ENCODE measurements at regions not wholly inside any gene's neighbourhood (a gene's known extent, or its start where the extent isn't known, plus 50 kb on each side); places are given as distances from the start of the nearest gene placed in this dataset.

- no peak for DNase-seq (ENCODE audit: low spot score)
- Histone ChIP-seq H3K27ac (no peak overlapping the region), H3K4me3 (no peak overlapping the region), H3K27me3 (no peaks in the 10 kb centered on the region), H3K9me3 (no peaks in the 10 kb centered on the region), H3K4me1 (peaks cover 0 to 11% of the 10 kb centered on the region in 2 donors), H3K36me3 (no peaks in the 10 kb centered on the region)
- no peak for TF ChIP-seq CTCF (IDR thresholded peaks at IDR 0.05)
Observed at GRCh38 chr20:58569241-58570125, 54.3 kb upstream of the APCDD1L start.

GRCh38 chr20:58568483-58569240, 53.5 kb upstream of the APCDD1L start:
- H3K9me3 ChIP-seq, result no peaks in the 10 kb centered on the region
- no peak for DNase-seq (ENCODE audit: low spot score)
- H3K27me3 ChIP-seq, result no peaks in the 10 kb centered on the region
- H3K4me1 ChIP-seq, result peaks cover 0 to 11% of the 10 kb centered on the region in 2 donors
- H3K27ac ChIP-seq, result no peak overlapping the region
- H3K4me3 ChIP-seq, result no peak overlapping the region
- TF ChIP-seq CTCF (IDR thresholded peaks at IDR 0.05), result no peak
- no peaks in the 10 kb centered on the region for H3K36me3 ChIP-seq

GRCh38 chr20:58568126-58568482, 52.9 kb upstream of the APCDD1L start:
- no peaks in the 10 kb centered on the region for H3K36me3 ChIP-seq
- no peak overlapping the region for H3K27ac ChIP-seq
- H3K4me1 ChIP-seq, result peaks cover 0 to 11% of the 10 kb centered on the region in 2 donors
- no peak for DNase-seq (ENCODE audit: low spot score)
- TF ChIP-seq CTCF (IDR thresholded peaks at IDR 0.05), result no peak
- no peak overlapping the region for H3K4me3 ChIP-seq
- no peaks in the 10 kb centered on the region for H3K27me3 ChIP-seq
- no peaks in the 10 kb centered on the region for H3K9me3 ChIP-seq

- Histone ChIP-seq H3K4me3 (no peak overlapping the region), H3K9me3 (no peaks in the 10 kb centered on the region), H3K36me3 (no peaks in the 10 kb centered on the region), H3K4me1 (peaks cover 0 to 11% of the 10 kb centered on the region in 2 donors), H3K27me3 (no peaks in the 10 kb centered on the region), H3K27ac (no peak overlapping the region)
- no peak for TF ChIP-seq CTCF (IDR thresholded peaks at IDR 0.05)
- DNase-seq (ENCODE audit: low spot score), result no peak
Observed at GRCh38 chr20:58567437-58567836, 52.2 kb upstream of the APCDD1L start.

GRCh38 chr20:58566981-58567380, 51.8 kb upstream of the APCDD1L start:
- Histone ChIP-seq H3K36me3 (no peaks in the 10 kb centered on the region), H3K27me3 (no peaks in the 10 kb centered on the region), H3K4me3 (no peak overlapping the region), H3K27ac (no peak overlapping the region), H3K4me1 (peaks cover 0 to 11% of the 10 kb centered on the region in 2 donors), H3K9me3 (no peaks in the 10 kb centered on the region)
- no peak for DNase-seq (ENCODE audit: low spot score)
- TF ChIP-seq CTCF (IDR thresholded peaks at IDR 0.05), result no peak
